HCT116 (cell line): ENCODE measurements at regions not wholly inside any gene's neighbourhood (a gene's known extent, or its start where the extent isn't known, plus 50 kb on each side); places are given as distances from the start of the nearest gene placed in this dataset.

ENCODE experiments used
- ATAC-seq: fragments of 200-7000 bp; cut with Tn5 transposase; 2 replicates; pipeline ENCODE4 v1.9.1; 2020; ENCODE audit warnings: mild to moderate bottlenecking, moderate library complexity
- BruUV-seq: library from RNA; stranded (reverse); fragments of 400-500 nt; replicated peaks from 2 replicates; lab custom pipeline; 2021; lab: Mats Ljungman, UMichigan
- CTCF ChIA-PET: fragments of 300-600 bp; sonication (Branson Sonifier 250); formaldehyde crosslinking; loops from one replicate; lab custom pipeline; 2021; ENCODE audit warnings: antibody characterized with exemption; lab: Charles Lee
- POLR2A ChIA-PET: fragments of 300-600, 350-600 bp; sonication (Branson Sonifier 250); formaldehyde crosslinking; loops from one replicate; lab custom pipeline; 2021; ENCODE audit warnings: antibody characterized with exemption; lab: Charles Lee
- RAD21 ChIA-PET, 2 experiments: fragments of 300-600 bp; sonication (Branson Sonifier 250); formaldehyde crosslinking; loops; one replicate each; lab custom pipeline; 2023; ENCODE audit warnings: low total read pairs in 2 of 2; ENCODE audit not compliant: uncharacterized antibody in 2 of 2, unreplicated experiment in 2 of 2, low non-redundant PET in 1 of 2; lab: Charles Lee
- DNase-seq: peaks from one replicate; pipeline ENCODE4 v3.0.0-alpha.2; 2010; ENCODE audit warnings: low read depth, low spot score
- H2AFZ ChIP-seq: fragments of 200-600 bp; shearing (Covaris generic), sonication (generic); 2 replicates; pipeline ENCODE4 v1.6.1; 2017; ENCODE audit warnings: low read depth, mixed run types, mixed read lengths, antibody characterized with exemption, low read length; ENCODE audit not compliant: poor library complexity, severe bottlenecking
- H3K27ac ChIP-seq: 2 replicates; pipeline ENCODE4 v1.5.1; 2012; ENCODE audit warnings: low read depth, low read length
- H3K27me3 ChIP-seq: fragments of 200-600 bp; sonication (generic); 2 replicates; pipeline ENCODE4 v1.6.1; 2016; ENCODE audit warnings: mixed run types, low read length, mixed read lengths; ENCODE audit not compliant: insufficient read depth
- H3K36me3 ChIP-seq, 2 experiments: fragments of 200-500 bp in 1 of 2; fragments of 200-600 bp in 1 of 2; sonication (Bioruptor generic) in 1 of 2; sonication (generic) in 1 of 2; 2 replicates each; pipeline versions ENCODE4 v1.5.1 to v1.6.1; 2014 to 2016; ENCODE audit warnings: low read length in 2 of 2, inconsistent platforms in 1 of 2, mixed read lengths in 1 of 2, mixed run types in 1 of 2; ENCODE audit not compliant: insufficient read depth in 2 of 2, control insufficient read depth in 1 of 2
- H3K4me1 ChIP-seq, 2 experiments: fragments of 200-600 bp in 1 of 2; sonication (generic) in 1 of 2; 2 replicates each; pipeline versions ENCODE4 v1.5.1 to v1.6.1; 2012 to 2017; ENCODE audit warnings: low read length in 2 of 2, inconsistent platforms in 1 of 2, mild to moderate bottlenecking in 1 of 2, mixed read lengths in 1 of 2, mixed run types in 1 of 2, moderate library complexity in 1 of 2; ENCODE audit not compliant: insufficient read depth in 2 of 2, control insufficient read depth in 1 of 2
- H3K4me2 ChIP-seq: fragments of 200-600 bp; sonication (generic); 2 replicates; pipeline ENCODE4 v1.6.1; 2017; ENCODE audit warnings: mixed run types, low read length, mixed read lengths
- H3K4me3 ChIP-seq, 2 experiments: fragments of 200-600 bp in 1 of 2; sonication (generic) in 1 of 2; replicated peaks in 1 of 2; 2 replicates each; pipeline ENCODE4 v1.5.1; 2011 to 2016; ENCODE audit warnings: low read length in 2 of 2, control low read depth in 1 of 2, low read depth in 1 of 2, mild to moderate bottlenecking in 1 of 2, mixed read lengths in 1 of 2, mixed run types in 1 of 2
- H3K79me2 ChIP-seq: fragments of 200-600 bp; sonication (generic); 2 replicates; pipeline ENCODE4 v1.6.1; 2017; ENCODE audit warnings: mild to moderate bottlenecking, mixed run types, low read length, moderate library complexity, mixed read lengths; ENCODE audit not compliant: insufficient read depth
- H3K9ac ChIP-seq: fragments of 200-600 bp; sonication (generic); 2 replicates; pipeline ENCODE4 v1.6.1; 2016; ENCODE audit warnings: low read length, mixed read lengths
- H3K9me2 ChIP-seq: fragments of 200-600 bp; sonication (generic), shearing (Covaris generic); 2 replicates; pipeline ENCODE4 v1.6.1; 2017; ENCODE audit warnings: mixed run types, mild to moderate bottlenecking, moderate library complexity; ENCODE audit not compliant: insufficient read depth
- H3K9me3 ChIP-seq, 2 experiments: fragments of 200-500 bp in 1 of 2; fragments of 200-600 bp in 1 of 2; sonication (Bioruptor generic) in 1 of 2; sonication (generic) in 1 of 2; 2 replicates each; pipeline ENCODE4 v1.6.1; 2014 to 2017; ENCODE audit warnings: low read length in 2 of 2, mixed read lengths in 2 of 2, inconsistent platforms in 1 of 2, low read depth in 1 of 2, mild to moderate bottlenecking in 1 of 2, mixed run types in 1 of 2, moderate library complexity in 1 of 2; ENCODE audit not compliant: control insufficient read depth in 1 of 2, insufficient read depth in 1 of 2
- H4K20me1 ChIP-seq: fragments of 200-600 bp; sonication (generic), shearing (Covaris generic); 2 replicates; pipeline ENCODE4 v1.6.1; 2017; ENCODE audit warnings: mixed run types, mild to moderate bottlenecking, moderate library complexity; ENCODE audit not compliant: insufficient read depth
- CBX3 ChIP-seq: IDR thresholded peaks from 2 replicates; pipeline ENCODE4 v1.6.1; 2012; ENCODE audit warnings: low read depth
- CTCF ChIP-seq, 3 experiments: fragments of 200-600 bp in 1 of 3; sonication (generic) in 1 of 3; IDR thresholded peaks in 2 of 3; conservative IDR thresholded peaks in 1 of 3; 2 replicates each; pipeline ENCODE4 v1.5.1; 2012 to 2017; ENCODE audit warnings: low read depth in 2 of 3, low read length in 2 of 3, antibody characterized with exemption in 1 of 3, borderline replicate concordance in 1 of 3, control low read depth in 1 of 3, mild to moderate bottlenecking in 1 of 3, mixed read lengths in 1 of 3, mixed run types in 1 of 3, moderate library complexity in 1 of 3; ENCODE audit not compliant: insufficient read depth in 1 of 3
- ELF1 ChIP-seq: IDR thresholded peaks from 2 replicates; pipeline ENCODE4 v1.6.1; 2012; ENCODE audit warnings: low read depth, borderline replicate concordance
- EZH2 ChIP-seq: fragments of 200-600 bp; sonication (generic); IDR thresholded peaks from 2 replicates; pipeline ENCODE4 v1.6.1; 2017; ENCODE audit warnings: antibody characterized with exemption, mixed run types
- FOSL1 ChIP-seq: IDR thresholded peaks from 2 replicates; pipeline ENCODE4 v1.6.1; 2012; ENCODE audit warnings: low read depth
- JUND ChIP-seq: IDR thresholded peaks from 2 replicates; pipeline ENCODE4 v1.6.1; 2012
- MAX ChIP-seq: IDR thresholded peaks from 2 replicates; pipeline ENCODE4 v1.6.1; 2012
- POLR2AphosphoS5 ChIP-seq: IDR thresholded peaks from 2 replicates; pipeline ENCODE4 v1.6.1; 2011; ENCODE audit warnings: mild to moderate bottlenecking, low read depth, low read length, moderate library complexity
- RAD21 ChIP-seq: IDR thresholded peaks from 2 replicates; pipeline ENCODE4 v1.6.1; 2012; ENCODE audit warnings: low read depth, mild to moderate bottlenecking
- REST ChIP-seq: IDR thresholded peaks from 2 replicates; pipeline ENCODE4 v1.6.1; 2012; ENCODE audit warnings: low read depth
- SIN3A ChIP-seq: IDR thresholded peaks from 2 replicates; pipeline ENCODE4 v1.6.1; 2012; ENCODE audit warnings: low read depth
- SRF ChIP-seq: IDR thresholded peaks from 2 replicates; pipeline ENCODE4 v1.6.1; 2012; ENCODE audit warnings: low read depth
- YY1 ChIP-seq: IDR thresholded peaks from 2 replicates; pipeline ENCODE4 v1.6.1; 2011; ENCODE audit warnings: low read length, low read depth, moderate library complexity, mild to moderate bottlenecking; ENCODE audit not compliant: insufficient replicate concordance; ENCODE audit errors: extremely low read depth
- ZNF274 ChIP-seq: fragments of 200-500 bp; sonication (Bioruptor generic); IDR thresholded peaks from 2 replicates; pipeline ENCODE4 v1.6.1; 2014; ENCODE audit warnings: mild to moderate bottlenecking, low read depth, low read length, inconsistent platforms
- intact Hi-C: fragments of 100-400 bp; cut with micrococcal nuclease; formaldehyde crosslinking; loops from 2 replicates; pipeline ENCODE4 v1.10.0; 2022

GRCh38 chr7:115356999-115357702, 435.3 kb downstream of the MDFIC start:
- Histone ChIP-seq H3K36me3 (no peaks in the 10 kb centered on the region), H4K20me1 (no peaks in the 10 kb centered on the region), H2AFZ (no peak overlapping the region), H3K27ac (no peak overlapping the region), H3K79me2 (no peaks in the 10 kb centered on the region), H3K27me3 (no peaks in the 10 kb centered on the region), H3K9ac (no peak overlapping the region), H3K9me2 (no peaks in the 10 kb centered on the region; the same call in 1 of the 2 replicates), H3K4me1 (no peaks in the 10 kb centered on the region), H3K4me2 (no peak overlapping the region), H3K4me3 (no peak overlapping the region), H3K9me3 (no peaks in the 10 kb centered on the region)
- DNase-seq = no peak
- no TSS peak for BruUV-seq
- ChIA-PET POLR2A (no interaction called here), CTCF (interaction anchor here (0.6 to 0.7 kb wide), 2 partner anchors 367 to 494 kb away, joined by 3 read pairs; no protein-coding TSS in a partner anchor), RAD21 (no interaction called here)
- no peak for TF ChIP-seq JUND
- TF ChIP-seq SRF = no peak
- no peak for TF ChIP-seq SIN3A
- TF ChIP-seq YY1 = no peak
- no peak for TF ChIP-seq ZNF274
- ATAC-seq = no peak
- intact Hi-C loops = loop anchor here (1.0 to 10.0 kb wide), 3 partner anchors 262 to 494 kb away; no protein-coding TSS in a partner anchor

GRCh38 chr7:115356139-115356746, 434.3 kb downstream of the MDFIC start:
- no peak overlapping the region for H3K9ac ChIP-seq
- CTCF ChIA-PET = interaction anchor here (0.7 kb wide), 1 partner anchor 495 kb away, joined by 3 read pairs; no protein-coding TSS in a partner anchor

More at GRCh38 chr7:115356139-115356746, 434.3 kb downstream of the MDFIC start:
- H3K4me2 ChIP-seq = no peak overlapping the region
- no peaks in the 10 kb centered on the region; the same call in 1 of the 2 replicates for H3K9me2 ChIP-seq
- peak overlapping the region; percentile 66 for H2AFZ ChIP-seq
- no peaks in the 10 kb centered on the region for H3K9me3 ChIP-seq
- H3K36me3 ChIP-seq = no peaks in the 10 kb centered on the region
- no peaks in the 10 kb centered on the region for H4K20me1 ChIP-seq
- H3K4me1 ChIP-seq = no peaks in the 10 kb centered on the region
- RAD21 ChIA-PET = no interaction called here
- no peak for TF ChIP-seq EZH2
- TF ChIP-seq FOSL1 = no peak
- TF ChIP-seq RAD21 = peak; percentile 51
- no peak for TF ChIP-seq ZNF274
- no peak for TF ChIP-seq REST
- no peak for TF ChIP-seq MAX
- no peak for TF ChIP-seq POLR2AphosphoS5
- no peak for TF ChIP-seq CBX3
- peak; percentile 28 to 56 (median 45); a peak in 5 of 6 replicates for TF ChIP-seq CTCF (IDR thresholded peaks at IDR 0.05 in 2 of 3, conservative IDR thresholded peaks at IDR 0.05 in 1 of 3; ENCODE audit: borderline replicate concordance in 1 of 3, insufficient read depth in 1 of 3, low read depth in 2 of 3, low read length in 2 of 3)
- TF ChIP-seq ELF1 = no peak
- TF ChIP-seq, all 23 proteins: peak for 2
- no TSS peak for BruUV-seq
- no peaks in the 10 kb centered on the region for H3K79me2 ChIP-seq
- H3K4me3 ChIP-seq = no peak overlapping the region
- H3K27me3 ChIP-seq = no peaks in the 10 kb centered on the region
- ATAC-seq = peak; percentile 63
- H3K27ac ChIP-seq = no peak overlapping the region
- POLR2A ChIA-PET = no interaction called here
- intact Hi-C loops = loop anchor here (1.0 to 10.0 kb wide), 3 partner anchors 261 to 495 kb away; no protein-coding TSS in a partner anchor
- peak; percentile 21 for DNase-seq
